Hepatic stellate cell (primary cell): ENCODE measurements at regions not wholly inside any gene's neighbourhood (a gene's known extent, or its start where the extent isn't known, plus 50 kb on each side); places are given as distances from the start of the nearest gene placed in this dataset.
A peak's percentile ranks its signal among the peaks of the same experiment; 100 is the strongest.

Experiments
- DNase-seq: peaks from one replicate; pipeline ENCODE4 v3.0.0; 2011; ENCODE audit warnings: low spot score

DNA sequence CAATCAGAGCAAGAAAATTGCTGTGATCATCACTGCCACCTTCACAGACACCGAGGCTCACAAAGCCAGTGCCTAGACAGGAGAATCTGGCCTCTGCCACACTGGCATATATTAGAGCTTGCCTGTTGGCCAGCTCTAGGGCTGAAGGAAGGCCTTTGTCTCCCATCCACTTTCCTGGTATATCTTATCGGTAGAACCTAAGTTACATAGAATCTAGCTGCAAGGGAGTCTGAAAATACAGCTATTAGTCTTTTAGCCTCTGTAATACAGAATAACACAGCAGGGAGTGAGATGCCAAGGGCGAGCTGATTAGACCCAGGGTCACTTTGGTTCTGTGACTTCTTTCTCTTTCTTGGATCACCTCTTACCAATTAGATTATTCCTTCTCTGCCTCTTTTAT is 154.9 kb upstream of the KL start:
- no peak for DNase-seq

DNA sequence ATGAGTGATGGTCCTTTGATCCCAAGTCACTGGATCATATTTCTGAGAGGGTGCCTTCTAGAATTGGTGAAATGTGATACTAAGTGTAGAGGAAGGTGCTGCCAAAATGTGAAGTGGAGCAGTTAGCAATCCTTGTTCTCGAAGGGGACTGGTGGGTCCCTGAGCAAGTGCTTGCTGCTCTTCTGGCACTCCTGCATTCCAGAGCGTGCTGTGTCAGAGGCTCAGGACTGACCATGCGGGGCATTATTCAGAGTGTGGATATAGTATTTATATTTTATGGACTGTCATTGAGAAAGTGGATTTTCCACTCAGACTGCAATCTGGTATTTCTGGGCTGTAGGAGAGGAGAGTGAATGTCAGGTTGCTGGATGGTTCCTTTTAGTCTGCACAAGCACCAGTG is 152.6 kb upstream of the KL start:
- no peak for DNase-seq

DNA sequence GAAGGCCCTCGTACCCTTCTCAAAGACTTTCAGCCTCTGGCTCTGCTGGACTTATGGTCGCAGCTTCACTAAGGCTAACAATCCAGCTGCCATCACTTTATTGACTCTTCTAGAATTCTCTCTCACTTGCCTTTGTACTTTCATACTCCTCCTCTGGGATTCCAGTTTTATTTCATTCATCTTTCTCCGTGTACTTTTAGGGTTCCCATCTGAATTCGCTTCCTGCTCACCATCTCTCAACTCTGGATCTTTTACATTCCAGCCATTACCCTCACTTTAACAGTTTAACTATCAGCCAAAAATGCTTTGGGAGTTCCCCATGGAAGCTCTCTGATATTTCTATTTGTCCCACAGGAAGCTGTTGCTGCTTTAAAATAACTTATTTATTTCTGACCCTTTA is 149.3 kb upstream of the KL start:
- no peak for DNase-seq

DNA sequence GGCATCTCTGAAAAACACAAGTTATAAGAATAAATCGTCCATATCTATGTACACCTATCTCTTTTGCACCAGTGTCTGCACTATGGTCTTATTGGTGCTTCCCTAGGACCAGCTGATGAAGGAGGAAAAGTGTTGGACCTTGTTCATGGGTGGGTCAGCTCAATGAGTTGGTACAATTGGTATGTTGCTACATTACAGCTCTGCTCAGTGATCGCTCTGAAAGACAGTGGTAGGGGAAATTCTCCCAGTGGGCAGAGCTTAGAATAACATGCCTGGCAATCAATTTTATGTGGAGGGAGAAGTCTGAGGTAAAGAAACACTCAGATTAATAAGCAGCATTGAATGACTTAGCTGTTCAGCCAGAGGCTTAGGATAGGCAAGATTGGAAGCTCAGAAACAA is 138.7 kb upstream of the KL start:
- no peak for DNase-seq

DNA sequence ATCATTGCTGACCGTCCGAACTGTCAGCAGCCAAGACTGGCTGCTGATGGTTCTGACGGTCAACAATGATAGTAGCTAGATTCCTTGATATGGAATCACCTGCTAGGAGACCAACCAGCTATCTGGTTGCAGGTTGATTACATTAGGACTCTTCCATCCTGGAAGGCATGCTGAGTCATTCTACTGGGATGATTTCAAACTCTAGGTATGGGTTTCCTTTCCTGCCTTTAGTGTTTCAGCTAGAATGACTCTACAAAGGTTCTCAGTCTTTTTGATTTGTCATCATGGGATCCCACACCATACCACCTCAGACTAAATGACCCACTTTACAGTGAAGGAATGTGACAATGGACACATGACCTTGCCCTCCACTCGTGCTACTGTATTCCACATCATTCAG is 138.1 kb upstream of the KL start:
- no peak for DNase-seq

DNA sequence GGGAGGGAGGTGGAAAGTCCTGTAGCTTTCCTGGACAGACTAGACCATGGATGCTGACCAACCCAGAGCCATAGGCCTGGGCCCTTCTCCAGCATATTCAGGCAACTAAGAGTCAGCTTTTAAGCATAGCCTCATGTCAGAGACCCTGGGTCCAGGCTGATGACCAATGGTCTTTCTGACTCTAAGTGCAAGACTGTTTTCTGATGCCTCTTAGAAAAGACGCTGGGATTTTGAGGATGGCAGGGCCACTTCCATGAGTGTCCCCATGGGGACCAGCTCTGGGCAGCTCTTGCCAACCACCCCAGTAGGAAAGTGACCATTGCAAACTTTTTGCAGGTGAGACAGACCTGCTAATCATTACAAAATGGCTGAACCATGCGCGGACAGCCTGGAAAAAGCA is 135.6 kb upstream of the KL start:
- no peak for DNase-seq

DNA sequence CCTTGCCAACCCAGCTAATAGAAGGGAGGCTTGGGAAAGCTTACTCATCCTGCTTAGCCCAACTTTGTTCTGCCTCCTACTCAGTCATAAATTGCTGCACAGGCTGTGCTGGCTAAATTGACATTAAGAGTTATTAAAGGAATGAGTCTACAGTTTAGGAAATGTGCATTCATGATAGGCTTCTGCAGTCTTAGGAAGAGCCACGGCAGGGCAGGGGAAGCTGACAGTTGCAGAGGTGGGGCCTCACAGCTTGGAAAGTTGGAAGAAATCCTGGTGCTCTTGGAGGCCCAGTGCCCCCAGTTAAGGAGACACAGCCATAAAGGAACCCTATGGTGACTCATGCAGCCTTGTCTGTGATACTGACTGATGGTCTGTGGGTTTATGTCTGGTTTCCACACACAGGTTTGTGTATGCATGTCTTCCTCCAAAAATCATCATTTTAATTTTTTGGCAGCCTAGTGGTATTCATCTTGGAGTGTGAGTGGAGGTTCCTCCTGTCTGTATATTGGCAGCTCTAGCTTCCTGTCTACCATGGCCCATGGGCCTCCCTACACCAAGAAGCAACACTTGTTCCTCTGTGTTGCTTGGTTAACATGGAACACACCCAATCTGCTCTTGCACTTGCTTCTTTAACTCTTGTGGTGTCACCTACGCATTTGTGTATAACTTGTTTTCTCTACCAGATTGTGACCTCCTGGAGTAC is 135.0 kb upstream of the KL start:
- no peak for DNase-seq

DNA sequence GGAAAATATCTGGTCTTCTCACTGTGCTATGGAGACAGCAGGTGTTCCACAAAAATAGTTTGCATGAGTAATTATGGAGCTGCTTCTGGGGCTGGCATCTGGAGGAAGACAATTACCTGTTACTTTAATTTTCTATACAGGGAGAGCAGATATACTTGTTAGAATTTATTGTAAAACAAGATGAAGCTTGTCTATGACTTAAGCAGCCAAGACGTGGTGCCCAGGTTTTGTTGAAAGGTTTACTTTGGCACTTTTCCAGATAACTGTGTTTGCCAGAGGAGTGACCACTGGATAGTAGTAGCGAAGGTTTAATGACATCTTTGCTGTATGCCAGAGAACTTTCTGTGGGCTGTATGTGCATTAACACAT is 134.5 kb upstream of the KL start:
- DNase-seq: no peak

DNA sequence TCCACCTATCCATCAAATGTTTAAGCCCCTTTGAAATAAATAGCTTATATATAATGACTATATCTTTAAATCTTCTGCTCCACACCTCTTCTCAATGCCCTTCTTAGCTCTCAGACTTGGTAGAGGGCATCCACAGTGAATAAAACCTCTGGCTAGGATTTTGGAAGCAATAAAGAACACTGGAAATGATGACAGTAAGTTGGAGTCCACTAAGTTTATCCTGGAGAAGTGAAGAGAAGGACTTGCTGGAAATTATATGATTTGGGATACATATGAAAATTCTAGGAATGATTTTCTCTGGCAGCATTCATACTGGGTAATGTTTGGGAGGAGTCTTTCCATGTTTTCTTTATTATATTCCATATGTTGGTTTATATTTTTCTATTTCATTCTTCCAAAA is 133.5 kb upstream of the KL start:
- no peak for DNase-seq

DNA sequence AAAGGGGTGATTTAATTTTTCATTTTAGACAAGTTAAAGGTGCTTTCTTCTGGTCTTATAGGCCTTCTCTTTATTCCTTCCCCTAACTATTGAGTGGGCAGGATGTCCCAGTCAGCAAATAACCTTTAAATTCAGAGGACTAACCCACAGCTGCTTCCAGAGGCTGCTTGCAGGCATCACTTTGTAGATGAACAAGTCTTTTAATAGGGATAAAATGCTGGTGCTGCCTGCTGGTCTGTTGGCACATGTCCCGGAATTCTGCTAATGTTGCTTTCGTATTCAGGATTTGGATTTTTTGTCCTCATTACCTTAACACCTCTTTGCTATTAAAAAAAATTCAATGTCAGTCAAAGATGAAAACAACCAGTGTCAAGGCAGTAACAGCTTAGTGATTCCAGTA is 132.7 kb upstream of the KL start:
- no peak for DNase-seq

DNA sequence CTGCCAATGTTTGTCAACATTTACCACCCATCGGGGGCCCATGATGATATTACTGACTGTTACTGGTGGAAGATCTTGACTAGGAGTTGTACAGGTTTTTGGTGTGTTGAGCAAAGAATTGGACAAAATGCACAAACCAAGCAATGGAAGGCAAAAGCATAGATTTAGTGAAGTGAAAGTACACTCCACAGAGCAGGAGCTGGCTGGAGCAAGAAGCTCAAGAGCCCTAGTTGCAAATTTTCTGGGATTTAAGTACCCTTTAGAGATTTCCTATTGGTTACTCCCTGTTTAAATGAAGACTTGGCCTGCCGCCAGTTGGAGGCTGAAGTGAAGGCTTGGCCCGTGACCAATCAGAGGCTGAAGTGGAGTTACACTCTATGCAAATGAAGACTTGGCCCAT is 128.6 kb upstream of the KL start:
- DNase-seq: no peak

DNA sequence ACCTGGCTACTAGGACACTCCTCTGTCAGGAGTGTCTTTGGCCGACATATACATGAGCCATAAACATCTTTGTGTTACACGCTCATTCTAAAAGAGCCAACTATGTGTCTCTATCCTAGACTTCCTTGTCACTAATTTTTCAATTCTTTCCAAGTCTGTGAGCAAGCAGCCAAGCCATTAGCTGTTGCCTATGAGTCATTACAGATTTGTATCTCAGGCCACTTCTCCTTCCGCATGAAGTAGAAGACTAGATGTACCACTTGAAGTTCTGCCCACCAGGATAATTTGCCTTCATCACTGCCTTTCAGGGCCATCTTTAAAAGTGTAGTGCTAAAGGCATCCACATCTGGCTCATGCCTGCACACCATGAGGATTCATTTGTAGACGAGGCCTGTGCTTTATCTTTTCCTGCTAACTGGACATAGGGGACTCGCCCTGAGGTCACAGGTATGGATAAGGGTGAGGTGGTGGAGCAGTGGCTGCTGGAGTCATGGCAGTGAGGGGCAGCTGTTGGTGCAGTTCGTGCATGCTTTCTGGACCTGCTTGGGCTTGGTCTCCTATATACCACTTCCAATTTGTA is 126.1 kb upstream of the KL start:
- DNase-seq: no peak

DNA sequence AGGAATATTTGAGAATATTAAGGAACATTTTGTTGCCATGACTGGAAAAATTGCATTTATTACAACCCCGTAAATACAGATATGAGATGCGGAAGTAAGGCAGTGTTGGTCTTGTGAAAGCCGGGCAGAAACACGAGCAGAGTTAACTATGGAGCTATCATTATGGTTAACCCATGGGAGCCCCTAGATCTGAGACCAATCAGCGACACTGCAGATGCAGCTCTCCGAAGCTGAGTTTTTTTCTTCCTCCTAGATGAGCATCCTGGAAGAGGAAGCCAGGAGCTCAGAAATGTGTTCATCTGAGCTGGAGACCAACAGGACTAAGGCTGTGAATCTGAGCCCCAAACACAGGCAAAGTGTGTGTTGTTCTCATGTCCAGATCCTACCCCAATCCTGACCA is 123.0 kb upstream of the KL start:
- DNase-seq: no peak

DNA sequence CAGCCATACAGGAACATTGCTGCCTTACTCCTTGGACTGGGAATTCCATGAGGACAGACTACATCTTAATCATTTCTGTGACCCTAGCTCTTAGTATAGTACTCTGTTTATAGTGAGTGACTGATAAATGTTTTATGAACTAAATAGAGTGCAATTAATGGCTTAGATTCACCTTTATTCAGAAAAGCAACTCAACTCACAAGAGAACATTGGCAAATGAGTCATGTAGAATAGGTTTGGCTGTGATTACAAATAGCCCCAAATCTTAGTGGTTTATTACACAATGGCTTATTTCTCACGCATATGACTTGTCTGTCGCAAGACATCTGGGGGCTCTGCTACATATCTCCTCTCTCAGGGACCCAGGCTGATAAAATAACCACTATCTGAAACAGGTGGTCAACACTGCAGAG is 121.6 kb upstream of the KL start:
- DNase-seq: no peak

DNA sequence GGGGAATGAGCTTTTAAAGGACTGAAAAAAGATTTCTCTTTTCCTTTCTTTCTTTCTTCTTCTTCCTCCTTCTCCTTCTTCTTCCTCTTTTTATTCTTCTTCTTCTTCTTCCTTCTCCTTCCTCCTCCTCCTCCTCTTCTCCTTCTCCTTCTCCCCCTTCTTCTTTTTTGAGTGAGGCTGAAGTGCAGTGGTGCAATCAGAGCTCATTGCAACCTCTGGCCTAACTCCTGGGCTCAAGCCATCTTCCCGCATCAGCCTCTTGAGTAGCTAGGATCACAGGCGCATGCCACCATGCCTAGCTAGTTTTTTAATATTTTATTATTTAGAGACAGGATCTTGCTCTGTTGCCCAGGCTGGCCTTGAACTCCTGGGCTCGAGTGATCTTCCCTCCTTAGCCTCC is 120.9 kb upstream of the KL start:
- DNase-seq: no peak

DNA sequence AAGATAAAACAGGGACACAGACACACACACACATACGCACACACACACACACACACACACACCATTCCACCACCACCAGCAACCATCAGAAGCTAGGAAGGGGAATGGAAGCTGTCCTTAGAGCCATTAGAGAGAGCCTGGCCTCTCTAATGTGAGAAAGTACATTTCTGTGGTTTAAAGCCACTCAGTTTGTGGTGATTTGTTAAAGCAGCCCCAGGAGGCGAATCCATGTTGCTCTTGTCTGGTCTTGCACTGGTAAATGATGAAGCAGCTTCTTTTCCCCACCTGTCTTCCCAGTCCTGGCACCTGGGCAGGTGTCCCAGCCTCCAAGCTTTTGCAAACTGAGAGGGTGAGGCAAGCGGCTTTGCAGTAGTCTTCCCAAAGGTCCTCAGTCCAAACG is 118.9 kb upstream of the KL start:
- no peak for DNase-seq

DNA sequence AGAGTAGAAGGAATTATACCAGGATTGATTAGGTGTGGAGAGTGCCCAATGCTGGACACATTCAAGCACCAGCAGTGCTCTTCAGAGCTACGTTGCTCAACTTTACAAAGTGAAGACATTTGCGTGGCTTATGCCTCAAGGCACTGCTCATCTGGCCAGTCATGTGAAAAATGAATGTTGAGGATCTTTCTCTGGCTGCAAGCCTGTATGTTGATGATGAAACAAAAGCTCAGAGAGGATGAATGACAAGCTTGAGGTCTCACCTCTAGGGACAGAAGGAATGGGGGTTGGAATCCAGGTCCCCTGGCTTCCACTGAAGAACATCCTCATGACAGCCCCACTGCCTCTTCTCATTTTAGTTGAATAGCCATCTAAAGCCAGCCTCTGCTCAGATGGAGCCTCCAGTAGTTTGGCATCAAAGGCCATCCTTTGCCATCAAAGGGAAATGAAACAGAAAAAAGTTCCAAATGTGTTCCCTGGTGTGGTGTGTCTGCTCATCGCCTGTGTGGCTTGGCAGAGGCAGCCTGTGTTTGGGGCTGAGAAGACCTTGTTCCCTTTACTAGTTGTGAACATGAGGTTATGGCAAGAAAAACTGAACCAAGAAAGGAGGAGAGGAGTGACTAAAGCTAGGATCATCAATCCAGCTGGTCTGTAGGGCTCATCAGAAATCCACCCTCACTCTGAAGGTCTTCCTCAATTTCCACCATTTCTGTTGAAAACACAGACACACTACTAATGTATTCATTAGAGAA is 114.0 kb upstream of the KL start:
- no peak for DNase-seq

DNA sequence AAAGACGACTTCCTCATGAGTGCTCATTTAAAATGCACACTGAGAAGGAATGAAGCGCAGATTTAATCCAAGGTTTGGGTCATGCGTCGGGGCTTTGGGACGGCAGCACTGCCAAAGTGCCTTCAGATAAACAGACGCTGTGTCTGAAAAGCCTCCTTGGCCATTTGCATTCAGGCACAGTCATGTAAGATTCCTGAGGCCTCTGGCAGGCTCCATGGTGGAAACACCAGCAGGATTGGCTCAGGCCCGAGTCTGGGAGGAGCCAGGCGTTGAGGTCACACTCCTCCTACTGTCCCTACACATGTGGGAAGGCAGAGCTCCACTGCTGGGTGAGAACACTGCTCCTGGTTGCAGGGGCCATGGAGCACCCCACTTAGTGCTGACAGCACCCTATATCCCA is 113.3 kb upstream of the KL start:
- DNase-seq: peak; percentile 25

DNA sequence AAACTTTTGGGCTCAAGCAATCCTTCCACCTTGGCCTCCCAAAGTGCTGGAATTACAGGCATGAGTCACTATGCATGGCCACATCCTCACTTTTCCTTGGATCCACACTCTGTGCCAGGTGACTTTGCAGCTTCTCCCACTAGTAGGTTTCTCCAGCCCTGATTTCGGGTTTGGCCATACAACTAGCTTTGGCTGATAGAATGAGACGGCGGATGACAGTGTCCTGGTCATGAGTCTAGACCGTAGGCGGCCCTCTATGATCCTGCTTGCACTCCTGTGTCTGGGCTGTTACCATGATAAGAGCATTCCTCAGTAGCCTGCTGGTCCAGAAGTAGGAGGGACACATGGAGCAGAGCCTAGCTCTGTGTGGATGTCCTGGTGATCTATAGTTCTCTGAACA is 112.5 kb upstream of the KL start:
- no peak for DNase-seq

DNA sequence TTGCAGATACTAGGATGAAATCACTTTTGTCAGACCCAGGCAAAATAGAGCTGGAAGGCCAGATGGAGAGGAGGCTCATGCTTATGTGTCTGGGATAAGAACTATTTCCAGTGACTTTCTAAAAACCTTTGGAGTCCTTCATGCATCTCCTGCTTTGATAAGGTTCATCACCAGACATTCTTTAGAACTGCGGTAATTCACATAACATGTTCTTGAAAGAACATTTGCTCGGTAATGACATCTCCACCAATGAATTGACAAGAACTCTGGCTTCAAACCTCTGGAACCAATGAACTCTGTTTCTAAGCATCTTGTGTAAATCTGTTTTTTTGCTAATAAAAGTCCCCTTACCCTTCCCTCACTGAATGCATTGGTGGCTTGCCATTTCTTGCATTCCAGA is 112.0 kb upstream of the KL start:
- no peak for DNase-seq

DNA sequence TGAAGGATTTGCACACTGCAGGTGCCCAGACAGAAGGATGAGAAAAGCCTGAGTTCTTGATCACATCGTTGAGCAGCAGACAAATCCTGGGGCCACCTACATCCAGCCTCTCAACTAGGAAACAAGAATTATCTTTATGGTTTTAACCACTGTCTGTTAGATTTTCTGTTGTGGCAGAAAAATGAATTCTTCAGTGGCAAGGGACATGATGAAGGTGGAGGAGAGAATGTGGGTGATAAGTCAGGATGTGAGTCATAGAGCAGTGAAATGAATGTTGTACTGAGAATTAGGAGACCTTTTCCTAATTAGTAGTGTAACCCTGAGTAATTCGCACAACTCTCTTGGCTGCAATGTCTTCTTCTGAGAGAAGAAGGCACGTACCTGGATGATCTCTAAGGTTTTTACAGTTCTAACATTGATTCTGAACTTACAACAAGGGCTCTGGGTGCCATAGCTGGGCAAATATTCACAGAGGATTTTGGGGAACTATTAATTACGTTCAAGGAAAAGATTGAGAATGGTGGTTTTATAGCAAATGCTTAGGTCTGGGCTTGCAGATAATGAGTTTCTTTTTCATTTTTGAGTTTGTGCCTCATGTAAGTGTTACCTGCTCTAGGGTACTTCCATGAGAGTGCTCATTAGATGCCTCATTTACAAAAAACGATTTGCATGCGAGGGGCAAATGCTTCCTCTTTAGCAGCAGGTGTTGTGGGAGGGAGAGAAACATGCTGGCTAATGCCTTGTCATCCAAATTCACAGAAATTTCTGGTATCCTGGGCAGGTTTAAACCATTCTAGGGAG is 111.0 kb upstream of the KL start:
- no peak for DNase-seq

DNA sequence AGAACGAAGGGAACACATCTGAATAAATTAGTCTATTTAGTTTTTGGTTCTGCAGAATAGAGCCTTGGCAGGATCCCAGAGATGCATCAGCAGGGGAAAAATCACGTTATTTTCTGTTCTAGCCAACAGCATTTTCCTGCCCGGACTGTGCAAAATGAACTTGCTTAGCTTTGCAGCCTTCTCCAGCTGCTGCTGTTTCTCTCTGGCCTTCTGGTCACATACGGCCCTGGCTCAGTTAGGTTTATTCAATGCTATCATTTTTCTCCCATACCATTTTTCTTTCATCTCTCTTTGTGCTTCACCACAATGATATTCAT is 110.4 kb upstream of the KL start:
- DNase-seq: no peak

DNA sequence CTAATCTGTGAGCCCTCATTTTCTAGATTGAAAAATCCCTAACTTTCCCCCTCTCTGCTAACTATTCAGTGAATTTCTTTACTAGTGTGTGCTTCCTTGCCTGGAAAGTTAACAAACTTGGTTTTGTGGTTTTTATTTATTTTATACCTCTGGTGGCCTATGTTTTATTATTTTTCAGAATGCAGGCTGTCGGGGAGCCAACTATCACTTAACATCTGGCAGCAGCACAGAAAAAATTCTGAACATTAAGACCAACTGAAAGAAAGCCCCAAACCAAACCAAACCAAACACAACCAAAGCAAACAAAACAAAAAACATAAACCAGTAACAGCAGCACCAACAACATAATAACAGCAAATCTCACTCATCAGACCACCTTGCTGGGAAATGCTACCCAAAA is 109.0 kb upstream of the KL start:
- no peak for DNase-seq
